ENCODE measurements at regions not wholly inside any gene's neighbourhood (a gene's known extent, or its start where the extent isn't known, plus 50 kb on each side); places are given as distances from the start of the nearest gene placed in this dataset.

DNA sequence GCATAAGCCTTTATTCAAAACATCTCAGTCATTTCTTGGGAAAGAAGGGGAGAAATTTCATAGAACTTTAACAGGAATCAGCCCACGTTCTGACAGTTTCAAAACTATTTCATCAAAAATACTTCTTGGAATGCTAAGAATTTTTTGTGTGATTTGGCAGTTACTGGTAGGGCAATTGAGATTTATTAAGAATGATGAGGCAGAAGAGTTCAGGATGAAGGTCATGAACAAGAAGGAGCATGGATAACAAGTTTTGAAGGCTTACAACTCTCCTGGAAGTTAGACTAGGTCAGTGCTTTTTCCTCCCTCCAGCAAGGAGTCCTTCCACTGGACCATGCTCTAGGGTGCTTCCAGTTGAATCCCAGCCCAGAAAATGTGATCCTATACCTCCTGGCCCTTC, 569.9 kb downstream of the ANKRD7 start (continued):
- TF ChIP-seq, protein P1, sequence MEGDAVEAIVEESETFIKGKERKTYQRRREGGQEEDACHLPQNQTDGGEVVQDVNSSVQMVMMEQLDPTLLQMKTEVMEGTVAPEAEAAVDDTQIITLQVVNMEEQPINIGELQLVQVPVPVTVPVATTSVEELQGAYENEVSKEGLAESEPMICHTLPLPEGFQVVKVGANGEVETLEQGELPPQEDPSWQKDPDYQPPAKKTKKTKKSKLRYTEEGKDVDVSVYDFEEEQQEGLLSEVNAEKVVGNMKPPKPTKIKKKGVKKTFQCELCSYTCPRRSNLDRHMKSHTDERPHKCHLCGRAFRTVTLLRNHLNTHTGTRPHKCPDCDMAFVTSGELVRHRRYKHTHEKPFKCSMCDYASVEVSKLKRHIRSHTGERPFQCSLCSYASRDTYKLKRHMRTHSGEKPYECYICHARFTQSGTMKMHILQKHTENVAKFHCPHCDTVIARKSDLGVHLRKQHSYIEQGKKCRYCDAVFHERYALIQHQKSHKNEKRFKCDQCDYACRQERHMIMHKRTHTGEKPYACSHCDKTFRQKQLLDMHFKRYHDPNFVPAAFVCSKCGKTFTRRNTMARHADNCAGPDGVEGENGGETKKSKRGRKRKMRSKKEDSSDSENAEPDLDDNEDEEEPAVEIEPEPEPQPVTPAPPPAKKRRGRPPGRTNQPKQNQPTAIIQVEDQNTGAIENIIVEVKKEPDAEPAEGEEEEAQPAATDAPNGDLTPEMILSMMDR (IDR thresholded peaks at IDR 0.05; ENCODE audit: low read depth, low read length, missing input control): no peak
- TF ChIP-seq RXRA (IDR thresholded peaks at IDR 0.05): no peak

DNA sequence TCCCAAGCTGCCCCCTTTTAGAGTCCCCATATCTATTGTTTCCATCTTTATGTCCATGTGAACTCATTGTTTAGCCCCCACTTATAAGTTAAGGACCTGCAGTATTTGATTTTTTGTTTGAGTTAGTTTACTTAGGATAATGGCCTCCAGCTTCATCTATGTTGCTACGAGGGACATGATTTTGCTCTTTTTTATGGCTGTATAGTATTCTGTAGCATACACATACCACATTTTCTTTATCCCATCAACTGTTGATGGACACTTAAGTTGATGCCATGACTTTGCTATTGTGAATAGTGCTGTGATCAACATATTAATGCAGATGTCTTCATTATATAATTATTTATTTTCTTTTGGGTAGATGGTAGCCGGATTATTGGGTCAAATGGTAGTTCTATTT, 576.9 kb downstream of the ANKRD7 start:
- Histone ChIP-seq H3K4me1 (ENCODE audit: control insufficient read depth in 4 of 4, insufficient read depth in 4 of 4, low read length in 3 of 4) (no peaks in the 10 kb centered on the region), H3K27me3 (ENCODE audit: control insufficient read depth in 4 of 4, insufficient read depth in 4 of 4, low read length in 3 of 4) (no peaks in the 10 kb centered on the region), H3K9ac (ENCODE audit: low read depth in 1 of 2, low read length in 2 of 2) (no peak overlapping the region), H3K4me3 (ENCODE audit: low read depth in 1 of 3, low read length in 3 of 3) (no peak overlapping the region), H3K27ac (ENCODE audit: low read depth in 1 of 2, low read length in 2 of 2) (no peak overlapping the region), H3K9me3 (ENCODE audit: control insufficient read depth in 4 of 4, low read length in 3 of 4) (no peaks in the 10 kb centered on the region), H3K36me3 (ENCODE audit: control insufficient read depth in 4 of 4, insufficient read depth in 3 of 4, low read depth in 1 of 4, low read length in 3 of 4) (no peaks in the 10 kb centered on the region)
- TF ChIP-seq GABPA (IDR thresholded peaks at IDR 0.05 in 1 of 2, conservative IDR thresholded peaks at IDR 0.05 in 1 of 2): no peak
- TF ChIP-seq TAF1 (conservative IDR thresholded peaks at IDR 0.05): no peak
- TF ChIP-seq, protein P2, sequence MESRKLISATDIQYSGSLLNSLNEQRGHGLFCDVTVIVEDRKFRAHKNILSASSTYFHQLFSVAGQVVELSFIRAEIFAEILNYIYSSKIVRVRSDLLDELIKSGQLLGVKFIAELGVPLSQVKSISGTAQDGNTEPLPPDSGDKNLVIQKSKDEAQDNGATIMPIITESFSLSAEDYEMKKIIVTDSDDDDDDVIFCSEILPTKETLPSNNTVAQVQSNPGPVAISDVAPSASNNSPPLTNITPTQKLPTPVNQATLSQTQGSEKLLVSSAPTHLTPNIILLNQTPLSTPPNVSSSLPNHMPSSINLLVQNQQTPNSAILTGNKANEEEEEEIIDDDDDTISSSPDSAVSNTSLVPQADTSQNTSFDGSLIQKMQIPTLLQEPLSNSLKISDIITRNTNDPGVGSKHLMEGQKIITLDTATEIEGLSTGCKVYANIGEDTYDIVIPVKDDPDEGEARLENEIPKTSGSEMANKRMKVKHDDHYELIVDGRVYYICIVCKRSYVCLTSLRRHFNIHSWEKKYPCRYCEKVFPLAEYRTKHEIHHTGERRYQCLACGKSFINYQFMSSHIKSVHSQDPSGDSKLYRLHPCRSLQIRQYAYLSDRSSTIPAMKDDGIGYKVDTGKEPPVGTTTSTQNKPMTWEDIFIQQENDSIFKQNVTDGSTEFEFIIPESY (IDR thresholded peaks at IDR 0.05): no peak
- no peak for TF ChIP-seq JUND (IDR thresholded peaks at IDR 0.05)
- TF ChIP-seq, protein P3, sequence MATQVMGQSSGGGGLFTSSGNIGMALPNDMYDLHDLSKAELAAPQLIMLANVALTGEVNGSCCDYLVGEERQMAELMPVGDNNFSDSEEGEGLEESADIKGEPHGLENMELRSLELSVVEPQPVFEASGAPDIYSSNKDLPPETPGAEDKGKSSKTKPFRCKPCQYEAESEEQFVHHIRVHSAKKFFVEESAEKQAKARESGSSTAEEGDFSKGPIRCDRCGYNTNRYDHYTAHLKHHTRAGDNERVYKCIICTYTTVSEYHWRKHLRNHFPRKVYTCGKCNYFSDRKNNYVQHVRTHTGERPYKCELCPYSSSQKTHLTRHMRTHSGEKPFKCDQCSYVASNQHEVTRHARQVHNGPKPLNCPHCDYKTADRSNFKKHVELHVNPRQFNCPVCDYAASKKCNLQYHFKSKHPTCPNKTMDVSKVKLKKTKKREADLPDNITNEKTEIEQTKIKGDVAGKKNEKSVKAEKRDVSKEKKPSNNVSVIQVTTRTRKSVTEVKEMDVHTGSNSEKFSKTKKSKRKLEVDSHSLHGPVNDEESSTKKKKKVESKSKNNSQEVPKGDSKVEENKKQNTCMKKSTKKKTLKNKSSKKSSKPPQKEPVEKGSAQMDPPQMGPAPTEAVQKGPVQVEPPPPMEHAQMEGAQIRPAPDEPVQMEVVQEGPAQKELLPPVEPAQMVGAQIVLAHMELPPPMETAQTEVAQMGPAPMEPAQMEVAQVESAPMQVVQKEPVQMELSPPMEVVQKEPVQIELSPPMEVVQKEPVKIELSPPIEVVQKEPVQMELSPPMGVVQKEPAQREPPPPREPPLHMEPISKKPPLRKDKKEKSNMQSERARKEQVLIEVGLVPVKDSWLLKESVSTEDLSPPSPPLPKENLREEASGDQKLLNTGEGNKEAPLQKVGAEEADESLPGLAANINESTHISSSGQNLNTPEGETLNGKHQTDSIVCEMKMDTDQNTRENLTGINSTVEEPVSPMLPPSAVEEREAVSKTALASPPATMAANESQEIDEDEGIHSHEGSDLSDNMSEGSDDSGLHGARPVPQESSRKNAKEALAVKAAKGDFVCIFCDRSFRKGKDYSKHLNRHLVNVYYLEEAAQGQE (IDR thresholded peaks at IDR 0.05): no peak
- no peak for TF ChIP-seq HNF4G (IDR thresholded peaks at IDR 0.05)
- TF ChIP-seq, protein P1 (IDR thresholded peaks at IDR 0.05; ENCODE audit: low read depth, low read length, missing input control): no peak
- TF ChIP-seq FOXA1 (IDR thresholded peaks at IDR 0.05): no peak
- DNase-seq (ENCODE audit: low spot score): no peak
- 72% methylated on average over 2 of the region's 2 CpGs for WGBS

DNA sequence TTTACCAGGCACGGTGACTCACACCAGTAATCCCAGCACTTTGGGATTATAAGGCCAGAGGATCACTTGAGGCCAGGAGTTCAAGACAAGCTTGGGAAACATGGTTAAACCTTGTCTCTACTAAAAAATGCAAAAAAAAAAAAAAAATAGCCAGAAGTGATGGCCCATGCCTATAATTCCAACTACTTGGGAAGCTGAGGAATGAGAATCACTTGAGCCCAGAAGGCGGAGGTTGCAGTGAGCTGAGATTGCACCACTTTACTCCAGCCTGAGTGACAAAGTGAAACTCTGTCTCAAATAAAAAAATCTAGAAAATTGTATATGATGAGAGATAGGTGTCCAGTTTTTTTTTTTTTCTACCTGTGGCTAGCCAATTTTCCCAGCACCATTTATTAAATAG, 578.2 kb downstream of the ANKRD7 start:
- H3K9me3 ChIP-seq (ENCODE audit: control insufficient read depth in 4 of 4, low read length in 3 of 4): no peaks in the 10 kb centered on the region
- no peak overlapping the region for H3K9ac ChIP-seq (ENCODE audit: low read depth in 1 of 2, low read length in 2 of 2)
- no peak overlapping the region for H3K27ac ChIP-seq (ENCODE audit: low read depth in 1 of 2, low read length in 2 of 2)
- H3K4me3 ChIP-seq (ENCODE audit: low read depth in 1 of 3, low read length in 3 of 3): no peak overlapping the region
- WGBS: 87% methylated on average over 2 of the region's 2 CpGs
- no peak for TF ChIP-seq TAF1 (conservative IDR thresholded peaks at IDR 0.05)
- H3K36me3 ChIP-seq (ENCODE audit: control insufficient read depth in 4 of 4, insufficient read depth in 3 of 4, low read depth in 1 of 4, low read length in 3 of 4): no peaks in the 10 kb centered on the region
- no peaks in the 10 kb centered on the region for H3K27me3 ChIP-seq (ENCODE audit: control insufficient read depth in 4 of 4, insufficient read depth in 4 of 4, low read length in 3 of 4)
- no peak for DNase-seq (ENCODE audit: low spot score)
- no peaks in the 10 kb centered on the region for H3K4me1 ChIP-seq (ENCODE audit: control insufficient read depth in 4 of 4, insufficient read depth in 4 of 4, low read length in 3 of 4)

Data from liver (tissue), 8 donors.